Activated effector memory CD4-positive, alpha-beta T cell treated with anti-CD3 and anti-CD28 coated beads, Interleukin-2, amount 50 U/mL, for 16 hours (primary cell): ENCODE measurements at regions not wholly inside any gene's neighbourhood (a gene's known extent, or its start where the extent isn't known, plus 50 kb on each side); places are given as distances from the start of the nearest gene placed in this dataset.

Experiments used
- DNase-seq: peaks from one replicate; pipeline ENCODE4 v3.0.0-alpha.2; 2020

- DNase-seq = no peak
Measured at GRCh38 chr5:166507810-166508425, 1783.5 kb upstream of the WWC1 start.

- DNase-seq = no peak
Measured at GRCh38 chr5:166509085-166509484, 1782.4 kb upstream of the WWC1 start.

- no peak for DNase-seq
Measured at GRCh38 chr5:166517976-166518375, 1773.5 kb upstream of the WWC1 start.

GRCh38 chr5:166523206-166523605, 1768.2 kb upstream of the WWC1 start:
- no peak for DNase-seq

DNA sequence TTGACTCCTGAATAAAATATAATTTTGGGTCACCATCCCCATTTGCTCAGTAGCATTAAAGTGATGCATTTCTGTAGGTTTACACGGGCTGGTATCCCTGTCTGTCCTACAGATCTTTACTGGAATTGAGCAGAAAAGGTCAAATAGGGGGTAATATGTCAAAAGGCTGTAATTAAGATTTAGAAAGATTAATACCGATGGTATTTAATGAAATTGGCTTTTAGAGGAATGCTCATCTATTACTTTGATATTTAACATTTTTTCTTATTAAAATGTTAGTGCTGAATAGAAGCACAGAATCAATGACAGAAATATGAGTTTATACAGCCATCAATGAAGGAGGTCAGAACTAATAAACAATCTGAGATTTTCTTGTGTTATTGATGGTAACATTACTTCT, 1762.2 kb upstream of the WWC1 start:
- no peak for DNase-seq

GRCh38 chr5:166532456-166533220, 1758.8 kb upstream of the WWC1 start:
- DNase-seq = no peak

- DNase-seq = no peak
Measured at GRCh38 chr5:166535641-166536040, 1755.8 kb upstream of the WWC1 start.

GRCh38 chr5:166540156-166540555, 1751.3 kb upstream of the WWC1 start:
- DNase-seq = no peak

GRCh38 chr5:166551384-166551783, 1740.1 kb upstream of the WWC1 start:
- no peak for DNase-seq

- DNase-seq = no peak
Measured at GRCh38 chr5:166553778-166554177, 1737.7 kb upstream of the WWC1 start.

DNA sequence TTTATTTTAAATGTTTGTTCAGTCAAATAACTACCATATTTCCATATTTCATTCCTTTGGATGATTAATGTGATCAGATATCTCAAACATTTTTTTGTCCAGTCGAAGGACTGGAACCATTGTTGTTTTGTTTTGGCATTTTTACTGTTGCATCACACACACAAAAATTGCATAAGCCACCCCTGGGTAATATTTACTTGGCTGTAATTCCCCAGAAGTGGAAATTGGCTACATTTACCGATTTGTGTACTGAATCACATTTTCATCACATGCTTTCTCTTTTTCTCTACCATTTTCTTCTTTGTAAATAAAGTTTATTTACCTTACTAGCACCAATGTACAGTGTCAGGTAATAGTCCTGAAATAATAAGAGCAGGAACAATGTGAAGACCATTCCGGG, 1729.7 kb upstream of the WWC1 start:
- no peak for DNase-seq

GRCh38 chr5:166562246-166562645, 1729.2 kb upstream of the WWC1 start:
- DNase-seq = no peak

- DNase-seq = no peak
Measured at GRCh38 chr5:166566725-166567124, 1724.7 kb upstream of the WWC1 start.

- DNase-seq = no peak
Measured at GRCh38 chr5:166570865-166571264, 1720.6 kb upstream of the WWC1 start.

GRCh38 chr5:166571668-166572067, 1719.8 kb upstream of the WWC1 start:
- no peak for DNase-seq

DNA sequence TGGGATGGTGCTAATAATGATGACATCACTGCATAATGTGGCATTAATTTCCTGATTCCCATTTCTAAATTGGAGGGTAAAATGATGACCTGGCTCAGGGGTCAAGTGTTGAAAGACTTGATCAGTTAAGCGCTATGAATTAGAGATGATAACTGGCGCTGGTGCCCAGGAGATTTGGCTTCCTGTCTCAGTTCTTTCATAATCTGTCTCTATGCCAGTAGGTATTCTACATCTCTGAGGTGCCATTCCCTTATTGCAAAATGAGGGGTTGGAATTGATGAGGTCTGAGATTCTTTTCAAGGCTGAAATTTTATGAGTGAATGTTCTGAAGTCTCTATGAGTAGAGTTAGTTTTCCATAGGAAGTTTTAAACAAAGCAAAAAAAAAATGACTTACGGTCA, 1715.1 kb upstream of the WWC1 start:
- no peak for DNase-seq

GRCh38 chr5:166581826-166582225, 1709.6 kb upstream of the WWC1 start:
- DNase-seq = no peak

- no peak for DNase-seq
Measured at GRCh38 chr5:166582416-166582815, 1709.0 kb upstream of the WWC1 start.

DNA sequence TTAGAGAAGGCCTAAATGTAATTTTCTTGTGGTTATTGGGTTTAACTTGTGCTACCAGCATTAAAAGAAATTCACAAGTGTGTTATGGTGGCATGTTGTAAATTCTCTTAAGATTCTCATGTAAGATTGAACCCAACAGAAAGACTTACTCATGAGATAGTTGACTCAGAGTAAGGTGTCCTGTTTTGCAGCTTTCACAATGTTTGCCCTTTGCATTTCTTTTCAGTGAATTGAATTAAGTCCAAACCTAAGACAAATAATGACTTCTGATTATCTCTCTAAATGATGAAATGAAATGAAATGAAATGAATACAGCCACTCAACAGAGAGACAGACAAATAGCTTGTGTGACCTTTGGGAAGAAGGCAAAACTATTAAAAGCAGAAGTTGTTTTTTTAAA, 1696.9 kb upstream of the WWC1 start:
- DNase-seq = no peak

DNA sequence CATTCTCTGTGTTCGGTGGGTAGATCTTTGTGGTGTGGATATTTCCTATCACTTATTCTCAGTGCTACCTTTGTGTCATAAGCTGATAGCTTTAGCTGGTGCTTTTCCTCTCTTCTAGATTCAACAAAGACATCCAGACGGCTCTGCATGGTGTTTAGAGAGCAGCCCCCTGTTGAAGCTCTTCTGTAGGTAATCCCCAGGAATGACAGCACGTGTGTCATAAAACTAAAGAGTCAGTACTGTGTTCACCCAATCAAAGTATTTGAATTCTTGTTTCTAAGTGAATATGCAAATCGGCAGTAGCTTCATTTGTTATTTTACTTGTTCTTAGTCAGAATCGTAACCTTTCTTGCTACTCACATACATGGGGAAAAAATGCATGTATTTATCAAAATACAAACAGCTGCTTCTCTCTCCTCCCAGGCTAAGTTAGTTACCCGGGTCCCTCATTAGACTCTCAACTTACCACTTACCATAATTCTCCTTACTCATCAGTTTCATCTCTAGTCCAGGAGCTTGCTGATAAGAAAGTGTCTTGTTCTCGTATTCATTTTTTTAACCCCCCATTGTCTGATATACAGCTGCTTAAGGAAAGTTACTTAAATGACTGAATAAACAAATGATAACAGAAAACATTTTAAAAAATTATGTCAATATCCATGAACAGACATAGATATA, 1696.0 kb upstream of the WWC1 start:
- DNase-seq = no peak

DNA sequence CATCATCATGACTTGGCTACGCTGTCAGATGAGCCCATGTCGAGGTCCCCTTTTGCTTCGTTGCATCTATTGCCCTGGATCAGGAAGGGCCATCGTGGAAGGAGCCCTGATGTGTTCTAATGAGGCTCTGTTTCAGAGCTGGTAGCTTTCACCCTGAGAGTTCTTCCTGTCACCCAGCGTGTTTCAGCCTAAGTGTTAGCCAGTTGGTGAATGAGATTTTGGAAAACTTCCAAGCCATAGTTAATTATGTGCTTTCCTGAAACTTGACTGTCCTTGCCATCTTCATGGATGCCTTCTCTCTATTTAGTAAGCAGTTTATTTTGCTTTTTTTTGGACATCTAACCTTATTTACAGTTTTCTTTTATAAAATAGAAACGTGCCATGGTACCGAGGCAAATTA, 1695.4 kb upstream of the WWC1 start:
- DNase-seq = no peak

GRCh38 chr5:166602271-166602670, 1689.2 kb upstream of the WWC1 start:
- DNase-seq = no peak

DNA sequence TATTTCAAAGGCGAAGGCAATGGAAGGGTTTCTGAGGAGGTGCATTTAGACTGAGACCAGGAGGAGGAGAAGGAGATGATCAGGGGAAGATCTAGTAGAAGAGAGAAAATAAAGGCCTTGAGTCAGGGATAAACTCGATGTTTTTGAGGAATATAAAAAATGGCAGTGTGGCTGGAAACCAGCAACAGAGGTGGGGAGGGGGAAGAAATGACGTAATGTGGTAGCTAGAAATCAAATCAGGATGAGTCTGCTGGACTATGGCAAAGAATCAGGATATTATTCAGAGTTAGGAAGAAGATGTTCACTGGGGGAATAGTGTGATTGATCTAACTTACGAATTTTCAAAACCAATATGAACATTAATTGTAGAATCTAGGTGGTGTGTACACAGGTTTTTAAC, 1673.9 kb upstream of the WWC1 start:
- no peak for DNase-seq

- DNase-seq = no peak
Measured at GRCh38 chr5:166618526-166618925, 1672.9 kb upstream of the WWC1 start.
